ENCODE measurements at regions not wholly inside any gene's neighbourhood (a gene's known extent, or its start where the extent isn't known, plus 50 kb on each side); places are given as distances from the start of the nearest gene placed in this dataset.

DNA sequence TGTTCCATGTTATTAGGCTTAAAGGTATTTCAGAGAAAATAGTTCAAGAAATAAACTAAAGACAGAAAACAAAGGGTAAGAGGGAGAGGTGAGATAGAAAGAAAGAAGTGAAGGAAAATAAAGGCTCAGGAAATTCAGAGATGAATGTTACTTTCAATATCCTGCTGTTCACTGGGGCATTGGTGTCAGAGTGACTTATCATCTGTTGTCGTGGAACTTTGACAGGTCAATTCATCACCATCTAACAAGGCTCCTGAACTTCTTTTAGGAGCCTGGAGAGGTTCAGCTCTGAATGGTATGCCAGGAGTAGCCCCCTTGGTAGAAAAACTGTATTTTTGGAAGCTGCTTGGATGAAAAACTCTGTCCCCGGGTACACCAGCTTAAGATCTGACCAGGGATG lies 100.1 kb downstream of the KLF6 start:
- Histone ChIP-seq H3K36me3 (ENCODE audit: insufficient read depth, low read length) (no peaks in the 10 kb centered on the region), H2AFZ (ENCODE audit: low read length) (no peak overlapping the region), H3K27me3 (ENCODE audit: insufficient read depth, low read length) (no peaks in the 10 kb centered on the region), H3K27ac (ENCODE audit: low read depth, low read length, poor library complexity, severe bottlenecking) (no peak overlapping the region), H4K20me1 (ENCODE audit: insufficient read depth, low read length) (no peaks in the 10 kb centered on the region), H3K4me1 (ENCODE audit: insufficient read depth, low read length, severe bottlenecking) (no peaks in the 10 kb centered on the region), H3F3A (ENCODE audit: insufficient read depth, low read length) (no peaks in the 10 kb centered on the region), H3K4me3 (ENCODE audit: low read depth, low read length, poor library complexity, severe bottlenecking) (no peak overlapping the region), H3K9me2 (ENCODE audit: low read depth, low read length) (no peaks in the 10 kb centered on the region), H3K9ac (ENCODE audit: low read length) (no peak overlapping the region), H3K4me2 (ENCODE audit: low read length) (no peak overlapping the region), H3K9me3 (ENCODE audit: low read length) (no peaks in the 10 kb centered on the region), H3K79me2 (ENCODE audit: insufficient read depth, low read length) (no peaks in the 10 kb centered on the region)
- TF ChIP-seq EZH2 (IDR thresholded peaks at IDR 0.05; ENCODE audit: borderline replicate concordance, low read length) = no peak
- TF ChIP-seq, protein P1, sequence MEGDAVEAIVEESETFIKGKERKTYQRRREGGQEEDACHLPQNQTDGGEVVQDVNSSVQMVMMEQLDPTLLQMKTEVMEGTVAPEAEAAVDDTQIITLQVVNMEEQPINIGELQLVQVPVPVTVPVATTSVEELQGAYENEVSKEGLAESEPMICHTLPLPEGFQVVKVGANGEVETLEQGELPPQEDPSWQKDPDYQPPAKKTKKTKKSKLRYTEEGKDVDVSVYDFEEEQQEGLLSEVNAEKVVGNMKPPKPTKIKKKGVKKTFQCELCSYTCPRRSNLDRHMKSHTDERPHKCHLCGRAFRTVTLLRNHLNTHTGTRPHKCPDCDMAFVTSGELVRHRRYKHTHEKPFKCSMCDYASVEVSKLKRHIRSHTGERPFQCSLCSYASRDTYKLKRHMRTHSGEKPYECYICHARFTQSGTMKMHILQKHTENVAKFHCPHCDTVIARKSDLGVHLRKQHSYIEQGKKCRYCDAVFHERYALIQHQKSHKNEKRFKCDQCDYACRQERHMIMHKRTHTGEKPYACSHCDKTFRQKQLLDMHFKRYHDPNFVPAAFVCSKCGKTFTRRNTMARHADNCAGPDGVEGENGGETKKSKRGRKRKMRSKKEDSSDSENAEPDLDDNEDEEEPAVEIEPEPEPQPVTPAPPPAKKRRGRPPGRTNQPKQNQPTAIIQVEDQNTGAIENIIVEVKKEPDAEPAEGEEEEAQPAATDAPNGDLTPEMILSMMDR (IDR thresholded peaks at IDR 0.05; ENCODE audit: low read length) = no peak

DNA sequence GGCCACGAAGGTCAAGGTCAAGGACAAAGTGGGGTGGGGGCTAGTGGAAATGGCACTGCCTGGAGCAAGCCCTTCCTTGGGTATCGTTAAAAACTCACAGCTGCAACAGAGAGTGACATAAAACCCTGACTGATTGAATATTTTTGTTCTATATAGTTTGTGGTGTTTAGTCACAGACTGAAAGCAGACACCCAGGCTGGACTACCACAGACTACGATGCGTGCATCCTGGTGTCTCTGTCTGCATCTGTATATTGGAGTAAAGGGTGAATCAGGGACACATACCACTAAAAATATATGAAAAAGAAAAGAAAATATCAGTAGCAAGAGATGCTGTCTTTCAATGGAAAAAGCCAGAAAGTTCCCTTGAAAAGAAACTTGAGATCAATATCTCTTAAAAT lies 101.4 kb downstream of the KLF6 start:
- H3K9me2 ChIP-seq (ENCODE audit: low read depth, low read length) = no peaks in the 10 kb centered on the region
- no peaks in the 10 kb centered on the region for H3K9me3 ChIP-seq (ENCODE audit: low read length)
- no peak overlapping the region for H3K9ac ChIP-seq (ENCODE audit: low read length)
- no peak overlapping the region for H3K4me2 ChIP-seq (ENCODE audit: low read length)
- H3K27ac ChIP-seq (ENCODE audit: low read depth, low read length, poor library complexity, severe bottlenecking) = no peak overlapping the region
- H3K4me1 ChIP-seq (ENCODE audit: insufficient read depth, low read length, severe bottlenecking) = no peaks in the 10 kb centered on the region
- H2AFZ ChIP-seq (ENCODE audit: low read length) = no peak overlapping the region
- H4K20me1 ChIP-seq (ENCODE audit: insufficient read depth, low read length) = no peaks in the 10 kb centered on the region
- no peaks in the 10 kb centered on the region for H3F3A ChIP-seq (ENCODE audit: insufficient read depth, low read length)
- H3K36me3 ChIP-seq (ENCODE audit: insufficient read depth, low read length) = no peaks in the 10 kb centered on the region
- no peaks in the 10 kb centered on the region for H3K79me2 ChIP-seq (ENCODE audit: insufficient read depth, low read length)
- no peak for TF ChIP-seq EZH2 (IDR thresholded peaks at IDR 0.05; ENCODE audit: borderline replicate concordance, low read length)
- TF ChIP-seq, protein P1 (IDR thresholded peaks at IDR 0.05; ENCODE audit: low read length) = no peak
- no peak overlapping the region for H3K4me3 ChIP-seq (ENCODE audit: low read depth, low read length, poor library complexity, severe bottlenecking)
- H3K27me3 ChIP-seq (ENCODE audit: insufficient read depth, low read length) = no peaks in the 10 kb centered on the region

DNA sequence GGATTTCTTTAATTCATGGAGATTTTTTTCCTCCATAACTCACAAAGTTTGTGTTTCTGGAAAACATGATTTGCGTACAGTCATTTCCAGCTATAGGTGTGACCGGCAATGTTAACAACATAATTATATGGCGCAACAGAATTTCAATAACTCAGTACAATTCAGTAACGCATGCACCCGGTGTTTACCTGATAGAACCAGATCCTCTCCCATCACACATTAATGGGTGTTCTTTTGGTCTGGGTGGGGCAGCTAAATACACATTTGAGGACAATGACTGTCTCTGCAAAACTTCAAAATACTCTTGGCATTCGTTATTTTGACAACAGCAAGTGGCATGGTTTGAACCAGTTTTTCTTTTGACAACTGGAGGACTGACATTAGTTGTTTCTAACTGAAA lies 102.3 kb downstream of the KLF6 start:
- Histone ChIP-seq H3K79me2 (ENCODE audit: insufficient read depth, low read length) (no peaks in the 10 kb centered on the region), H3F3A (ENCODE audit: insufficient read depth, low read length) (no peaks in the 10 kb centered on the region), H2AFZ (ENCODE audit: low read length) (no peak overlapping the region), H3K9me3 (ENCODE audit: low read length) (no peaks in the 10 kb centered on the region), H3K4me2 (ENCODE audit: low read length) (no peak overlapping the region), H3K36me3 (ENCODE audit: insufficient read depth, low read length) (no peaks in the 10 kb centered on the region), H3K9me2 (ENCODE audit: low read depth, low read length) (no peaks in the 10 kb centered on the region), H4K20me1 (ENCODE audit: insufficient read depth, low read length) (no peaks in the 10 kb centered on the region), H3K4me3 (ENCODE audit: low read depth, low read length, poor library complexity, severe bottlenecking) (no peak overlapping the region), H3K9ac (ENCODE audit: low read length) (no peak overlapping the region), H3K4me1 (ENCODE audit: insufficient read depth, low read length, severe bottlenecking) (no peaks in the 10 kb centered on the region), H3K27me3 (ENCODE audit: insufficient read depth, low read length) (no peaks in the 10 kb centered on the region), H3K27ac (ENCODE audit: low read depth, low read length, poor library complexity, severe bottlenecking) (no peak overlapping the region)
- TF ChIP-seq EZH2 (IDR thresholded peaks at IDR 0.05; ENCODE audit: borderline replicate concordance, low read length) = no peak
- TF ChIP-seq, protein P1 (IDR thresholded peaks at IDR 0.05; ENCODE audit: low read length) = no peak
